ENCODE measurements at regions not wholly inside any gene's neighbourhood (a gene's known extent, or its start where the extent isn't known, plus 50 kb on each side); places are given as distances from the start of the nearest gene placed in this dataset.
"Not testable (repeated sequence)": the region's sequence is repeated elsewhere in the genome, so short reads cannot be mapped to it uniquely, and the experiment has no call there.

GRCh38 chr4:173763389-173763788 is 233.4 kb upstream of the HAND2 start:
- no peak for DNase-seq (ENCODE audit: low spot score)

GRCh38 chr4:173761938-173762337 is 231.9 kb upstream of the HAND2 start:
- no peak for DNase-seq (ENCODE audit: low spot score)

- DNase-seq (ENCODE audit: low spot score), result no peak
Observed at GRCh38 chr4:173761236-173761635, 231.2 kb upstream of the HAND2 start.

GRCh38 chr4:173758132-173758531 is 228.1 kb upstream of the HAND2 start:
- no peak for DNase-seq (ENCODE audit: low spot score)

- no peak for DNase-seq (ENCODE audit: low spot score)
Observed at GRCh38 chr4:173753408-173753807, 223.4 kb upstream of the HAND2 start.

GRCh38 chr4:173752610-173753230 is 222.7 kb upstream of the HAND2 start:
- peak; percentile 66 for DNase-seq (ENCODE audit: low spot score)

- DNase-seq (ENCODE audit: low spot score), result no peak
Observed at GRCh38 chr4:173748353-173748752, 218.3 kb upstream of the HAND2 start.

- no peak for DNase-seq (ENCODE audit: low spot score)
Observed at GRCh38 chr4:173747537-173748257, 217.7 kb upstream of the HAND2 start.

- DNase-seq (ENCODE audit: low spot score), result no peak
Observed at GRCh38 chr4:173746424-173746823, 216.4 kb upstream of the HAND2 start.

- DNase-seq (ENCODE audit: low spot score), result no peak
Observed at GRCh38 chr4:173745765-173746164, 215.7 kb upstream of the HAND2 start.

GRCh38 chr4:173736840-173737239 is 206.8 kb upstream of the HAND2 start:
- no peak for DNase-seq (ENCODE audit: low spot score)

- no peak for DNase-seq (ENCODE audit: low spot score)
Observed at GRCh38 chr4:173735585-173735984, 205.6 kb upstream of the HAND2 start.

GRCh38 chr4:173735049-173735448 is 205.0 kb upstream of the HAND2 start:
- DNase-seq (ENCODE audit: low spot score), result no peak

GRCh38 chr4:173731257-173731656 is 201.2 kb upstream of the HAND2 start:
- no peak for DNase-seq (ENCODE audit: low spot score)

GRCh38 chr4:173722075-173722474 is 192.0 kb upstream of the HAND2 start:
- no peak for DNase-seq (ENCODE audit: low spot score)

- DNase-seq (ENCODE audit: low spot score), result not testable (repeated sequence)
Observed at GRCh38 chr4:173718504-173718903, 188.5 kb upstream of the HAND2 start.

GRCh38 chr4:173717581-173717980 is 187.6 kb upstream of the HAND2 start:
- DNase-seq (ENCODE audit: low spot score), result no peak

- DNase-seq (ENCODE audit: low spot score), result no peak
Observed at GRCh38 chr4:173714456-173714855, 184.4 kb upstream of the HAND2 start.

GRCh38 chr4:173713026-173713425 is 183.0 kb upstream of the HAND2 start:
- no peak for DNase-seq (ENCODE audit: low spot score)

- DNase-seq (ENCODE audit: low spot score), result no peak
Observed at GRCh38 chr4:173707658-173708419, 177.8 kb upstream of the HAND2 start.

GRCh38 chr4:173704201-173704600 is 174.2 kb upstream of the HAND2 start:
- DNase-seq (ENCODE audit: low spot score), result no peak

GRCh38 chr4:173703021-173703420 is 173.0 kb upstream of the HAND2 start:
- DNase-seq (ENCODE audit: low spot score), result no peak

- no peak for DNase-seq (ENCODE audit: low spot score)
Observed at GRCh38 chr4:173700650-173701049, 170.6 kb upstream of the HAND2 start.
